ENCODE measurements at regions not wholly inside any gene's neighbourhood (a gene's known extent, or its start where the extent isn't known, plus 50 kb on each side); places are given as distances from the start of the nearest gene placed in this dataset.

DNA sequence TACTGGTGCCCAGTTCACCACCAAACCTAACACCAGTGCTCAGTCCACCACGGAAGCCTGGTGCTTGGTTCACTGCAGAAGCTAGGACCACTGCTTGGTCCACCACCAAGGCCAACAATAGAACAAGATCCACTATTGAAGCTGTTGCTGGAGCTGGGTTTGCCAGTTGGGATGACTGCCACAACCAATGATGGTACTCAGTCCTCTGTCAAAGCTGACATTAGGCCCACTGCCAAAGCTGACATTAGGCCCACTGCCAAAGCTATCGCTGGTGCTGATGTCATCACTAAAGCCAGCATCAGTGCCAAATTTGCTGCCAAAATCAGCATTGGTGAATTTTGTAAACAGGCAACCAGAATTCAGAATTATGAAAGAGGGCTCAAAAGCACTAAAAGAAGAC lies 1850.2 kb upstream of the RAG2 start:
- no peaks in the 10 kb centered on the region for H3K9me3 ChIP-seq (ENCODE audit: low read depth, low read length)
- H3K36me3 ChIP-seq (ENCODE audit: insufficient read depth, low read length), result no peaks in the 10 kb centered on the region
- H3K79me2 ChIP-seq (ENCODE audit: insufficient read depth, low read length), result no peaks in the 10 kb centered on the region
- no peak overlapping the region for H3K4me3 ChIP-seq (ENCODE audit: insufficient read depth, low read length)
- H3K27ac ChIP-seq (ENCODE audit: low read depth, low read length), result no peak overlapping the region
- no peak overlapping the region for H3K4me2 ChIP-seq (ENCODE audit: insufficient read depth, low read length)
- no peak for TF ChIP-seq CTCF (IDR thresholded peaks at IDR 0.05; ENCODE audit: extremely low read depth, low read depth, low read length)
- no peak for DNase-seq (ENCODE audit: insufficient read length, low spot score, missing footprints)
- H4K20me1 ChIP-seq (ENCODE audit: insufficient read depth, low read length), result no peaks in the 10 kb centered on the region
- no peaks in the 10 kb centered on the region for H3K4me1 ChIP-seq (ENCODE audit: insufficient read depth, low read length)
- no peak overlapping the region for H2AFZ ChIP-seq (ENCODE audit: low read length)
- no peaks in the 10 kb centered on the region for H3K27me3 ChIP-seq (ENCODE audit: insufficient read depth, low read length)

DNA sequence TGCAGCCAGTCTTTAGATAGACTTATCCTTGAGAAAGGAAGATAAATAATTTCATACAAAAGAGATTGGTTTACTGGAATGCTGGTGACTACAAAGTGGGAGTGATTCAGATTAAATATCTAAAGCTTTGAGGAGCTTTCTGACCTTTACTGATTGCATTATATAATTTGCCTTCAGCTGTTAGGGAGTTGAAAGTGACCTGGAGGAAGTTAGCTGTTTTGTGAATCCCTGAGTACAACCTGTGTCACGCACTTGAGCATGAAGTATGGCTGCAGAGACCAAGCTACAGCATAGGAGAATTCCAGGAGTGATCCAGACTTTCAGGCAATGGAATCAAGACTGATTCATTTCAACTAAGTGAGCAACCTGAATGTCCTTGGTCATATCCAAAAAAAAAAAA lies 1848.3 kb upstream of the RAG2 start:
- no peak for TF ChIP-seq CTCF (IDR thresholded peaks at IDR 0.05; ENCODE audit: extremely low read depth, low read depth, low read length)
- Histone ChIP-seq H3K4me2 (ENCODE audit: insufficient read depth, low read length) (no peak overlapping the region), H4K20me1 (ENCODE audit: insufficient read depth, low read length) (no peaks in the 10 kb centered on the region), H3K4me3 (ENCODE audit: insufficient read depth, low read length) (no peak overlapping the region), H3K4me1 (ENCODE audit: insufficient read depth, low read length) (no peaks in the 10 kb centered on the region), H3K79me2 (ENCODE audit: insufficient read depth, low read length) (no peaks in the 10 kb centered on the region), H3K9me3 (ENCODE audit: low read depth, low read length) (no peaks in the 10 kb centered on the region), H3K36me3 (ENCODE audit: insufficient read depth, low read length) (no peaks in the 10 kb centered on the region), H3K27ac (ENCODE audit: low read depth, low read length) (no peak overlapping the region), H3K27me3 (ENCODE audit: insufficient read depth, low read length) (no peaks in the 10 kb centered on the region), H2AFZ (ENCODE audit: low read length) (no peak overlapping the region)
- DNase-seq (ENCODE audit: insufficient read length, low spot score, missing footprints), result no peak

DNA sequence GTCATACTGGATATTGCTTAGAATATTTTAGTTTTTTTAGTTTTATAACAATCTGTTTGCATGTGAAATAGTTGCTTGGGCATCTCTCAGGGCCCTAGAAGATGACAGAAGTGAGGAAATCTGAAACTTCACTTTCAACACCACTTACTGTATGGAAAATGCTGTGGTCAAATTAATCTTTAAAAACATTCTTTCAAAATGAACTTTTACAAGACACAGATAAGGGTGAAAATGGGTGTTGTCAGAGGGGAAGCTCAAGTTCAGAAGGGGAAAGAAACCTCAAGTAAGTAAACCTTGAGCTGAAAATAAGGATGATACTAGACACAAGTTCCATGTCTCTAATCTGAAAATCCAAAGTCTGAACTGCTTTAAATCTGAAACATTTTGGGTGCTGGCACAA lies 1840.1 kb upstream of the RAG2 start:
- TF ChIP-seq CTCF (IDR thresholded peaks at IDR 0.05; ENCODE audit: extremely low read depth, low read depth, low read length), result no peak
- Histone ChIP-seq H3K4me1 (ENCODE audit: insufficient read depth, low read length) (no peaks in the 10 kb centered on the region), H3K79me2 (ENCODE audit: insufficient read depth, low read length) (no peaks in the 10 kb centered on the region), H3K4me3 (ENCODE audit: insufficient read depth, low read length) (no peak overlapping the region), H4K20me1 (ENCODE audit: insufficient read depth, low read length) (no peaks in the 10 kb centered on the region), H3K27ac (ENCODE audit: low read depth, low read length) (no peak overlapping the region), H3K4me2 (ENCODE audit: insufficient read depth, low read length) (no peak overlapping the region), H3K36me3 (ENCODE audit: insufficient read depth, low read length) (no peaks in the 10 kb centered on the region), H3K9me3 (ENCODE audit: low read depth, low read length) (peaks cover 2% of the 10 kb centered on the region), H3K27me3 (ENCODE audit: insufficient read depth, low read length) (no peaks in the 10 kb centered on the region), H2AFZ (ENCODE audit: low read length) (no peak overlapping the region)
- no peak for DNase-seq (ENCODE audit: insufficient read length, low spot score, missing footprints)

DNA sequence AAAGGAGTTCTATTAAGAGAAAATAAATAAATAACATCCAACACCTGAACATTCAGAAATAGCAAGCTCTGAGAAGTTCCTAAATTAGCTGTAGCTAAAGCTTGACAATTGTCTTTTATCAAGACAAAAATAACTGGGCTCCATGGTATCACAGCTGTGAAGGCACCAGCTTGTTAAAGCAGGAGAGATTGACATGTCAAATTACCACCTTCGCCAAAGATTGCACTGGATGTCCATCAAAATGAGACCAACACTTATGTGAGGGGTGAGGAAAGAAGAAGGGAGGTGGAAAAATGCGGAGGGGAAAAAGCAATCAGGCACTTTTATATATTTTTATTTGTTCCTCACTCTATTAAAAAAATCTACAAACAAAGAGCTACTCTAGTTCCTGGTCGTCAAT lies 1827.5 kb upstream of the RAG2 start:
- H3K36me3 ChIP-seq (ENCODE audit: insufficient read depth, low read length), result no peaks in the 10 kb centered on the region
- H3K9me3 ChIP-seq (ENCODE audit: low read depth, low read length), result no peaks in the 10 kb centered on the region
- H3K27me3 ChIP-seq (ENCODE audit: insufficient read depth, low read length), result no peaks in the 10 kb centered on the region
- H4K20me1 ChIP-seq (ENCODE audit: insufficient read depth, low read length), result no peaks in the 10 kb centered on the region
- no peak for DNase-seq (ENCODE audit: insufficient read length, low spot score, missing footprints)
- H2AFZ ChIP-seq (ENCODE audit: low read length), result no peak overlapping the region
- no peaks in the 10 kb centered on the region for H3K79me2 ChIP-seq (ENCODE audit: insufficient read depth, low read length)
- H3K4me2 ChIP-seq (ENCODE audit: insufficient read depth, low read length), result no peak overlapping the region
- no peak overlapping the region for H3K4me3 ChIP-seq (ENCODE audit: insufficient read depth, low read length)
- TF ChIP-seq CTCF (IDR thresholded peaks at IDR 0.05; ENCODE audit: extremely low read depth, low read depth, low read length), result no peak
- H3K4me1 ChIP-seq (ENCODE audit: insufficient read depth, low read length), result no peaks in the 10 kb centered on the region
- no peak overlapping the region for H3K27ac ChIP-seq (ENCODE audit: low read depth, low read length)

Data from osteoblast (primary cell).